GM12878 (cell line): ENCODE measurements at regions not wholly inside any gene's neighbourhood (a gene's known extent, or its start where the extent isn't known, plus 50 kb on each side); places are given as distances from the start of the nearest gene placed in this dataset.

Experiments used
- ATAC-seq: fragments of 200-7000 bp; cut with Tn5 transposase; 3 replicates; pipeline ENCODE4 v1.9.1; 2020; ENCODE audit warnings: mild to moderate bottlenecking, moderate library complexity
- BruUV-seq: library from RNA; stranded (reverse); fragments of 400-500 nt; replicated peaks from 2 replicates; lab custom pipeline; 2021; lab: Mats Ljungman, UMichigan
- CTCF ChIA-PET: fragments of 300-600 bp; sonication (Branson Sonifier 250); formaldehyde crosslinking; extraction: SDS; loops from one replicate; lab custom pipeline; 2021; ENCODE audit warnings: inconsistent platforms; lab: Yijun Ruan, JAX
- POLR2A ChIA-PET: fragments of 350-600 bp; formaldehyde crosslinking; extraction: SDS; loops from one replicate; lab custom pipeline; 2021; ENCODE audit warnings: inconsistent platforms; lab: Charles Lee
- RAD21 ChIA-PET: fragments of 300-600 bp; sonication (Branson Sonifier 250); formaldehyde crosslinking; loops from one replicate; lab custom pipeline; 2023; ENCODE audit warnings: antibody characterized with exemption; ENCODE audit not compliant: unreplicated experiment; lab: Charles Lee
- SMC1A ChIA-PET: fragments of 300-600 bp; sonication (Branson Sonifier 250); formaldehyde crosslinking; loops from one replicate; lab custom pipeline; 2023; ENCODE audit not compliant: unreplicated experiment, uncharacterized antibody; lab: Charles Lee
- DNase-seq: peaks from one replicate; pipeline ENCODE4 v3.0.0-alpha.2; 2011; ENCODE audit warnings: low read depth, low spot score
- FAIRE-seq: peaks from 3 replicates; lab custom pipeline; 2011; peaks lifted over from hg19 to GRCh38; lab: Jason Lieb, UNC
- H2AFZ ChIP-seq: 2 replicates; pipeline ENCODE4 v1.6.0; 2011; ENCODE audit warnings: low read depth, low read length, control low read depth; ENCODE audit not compliant: control insufficient read depth
- H3K27ac ChIP-seq: 2 replicates; pipeline ENCODE4 v1.5.1; 2011; ENCODE audit warnings: control low read depth; ENCODE audit not compliant: control insufficient read depth, insufficient read depth
- H3K27me3 ChIP-seq, 2 experiments: replicated peaks in 1 of 2; 2 replicates each; pipeline versions ENCODE4 v1.6.0 to v1.6.1; 2011; ENCODE audit warnings: low read length in 1 of 2; ENCODE audit not compliant: control insufficient read depth in 2 of 2, insufficient read depth in 2 of 2
- H3K36me3 ChIP-seq, 2 experiments: 2 replicates each; pipeline ENCODE4 v1.5.1; 2011; ENCODE audit warnings: low read length in 1 of 2; ENCODE audit not compliant: control insufficient read depth in 2 of 2, insufficient read depth in 2 of 2
- H3K4me1 ChIP-seq: 2 replicates; pipeline ENCODE4 v1.6.1; 2011; ENCODE audit warnings: mild to moderate bottlenecking, low read length, moderate library complexity, mixed read lengths; ENCODE audit not compliant: control insufficient read depth, insufficient read depth
- H3K4me2 ChIP-seq: 2 replicates; pipeline ENCODE4 v1.6.0; 2011; ENCODE audit warnings: control low read depth; ENCODE audit not compliant: control insufficient read depth, insufficient read depth
- H3K4me3 ChIP-seq: fragments of 200-600 bp; sonication (generic); 2 replicates; pipeline ENCODE4 v1.5.1; 2016
- H3K79me2 ChIP-seq: 2 replicates; pipeline ENCODE4 v1.6.0; 2011; ENCODE audit warnings: low read length; ENCODE audit not compliant: control insufficient read depth, insufficient read depth
- H3K9ac ChIP-seq: 2 replicates; pipeline ENCODE4 v1.8.0; 2011; ENCODE audit warnings: low read length, control low read depth, mixed read lengths; ENCODE audit not compliant: control insufficient read depth, insufficient read depth
- H3K9me3 ChIP-seq: replicated peaks from 3 replicates; pipeline ENCODE4 v1.5.1; 2011; ENCODE audit warnings: mild to moderate bottlenecking, low read length; ENCODE audit not compliant: control insufficient read depth, insufficient read depth
- H4K20me1 ChIP-seq: 2 replicates; pipeline ENCODE4 v1.6.0; 2011; ENCODE audit not compliant: control insufficient read depth, insufficient read depth
- ETV6 ChIP-seq, 2 experiments: fragments of 450-650 bp in 1 of 2; IDR thresholded peaks in 1 of 2; conservative IDR thresholded peaks in 1 of 2; 2 replicates each; pipeline ENCODE4 v1.6.1; 2014; ENCODE audit warnings: antibody characterized with exemption in 1 of 2, borderline replicate concordance in 1 of 2, low read depth in 1 of 2, mild to moderate bottlenecking in 1 of 2, moderate library complexity in 1 of 2
- GATAD2B ChIP-seq: fragments of 450-650 bp; conservative IDR thresholded peaks from 2 replicates; pipeline ENCODE4 v1.6.1; 2017; ENCODE audit warnings: low read depth, mild to moderate bottlenecking, moderate library complexity
- MEF2A ChIP-seq: IDR thresholded peaks from 2 replicates; pipeline ENCODE4 v1.6.1; 2011; ENCODE audit warnings: low read depth, mild to moderate bottlenecking, low read length, moderate library complexity; ENCODE audit not compliant: insufficient read depth
- NBN ChIP-seq: fragments of 450-650 bp; IDR thresholded peaks from 2 replicates; pipeline ENCODE4 v1.6.1; 2016
- NFIC ChIP-seq: IDR thresholded peaks from 2 replicates; pipeline ENCODE4 v1.6.1; 2012; ENCODE audit warnings: low read depth, mild to moderate bottlenecking, inconsistent platforms, low read length, moderate library complexity
- SREBF1 ChIP-seq: IDR thresholded peaks from 2 replicates; pipeline ENCODE4 v1.6.1; 2012; ENCODE audit warnings: mild to moderate bottlenecking, low read length
- SREBF2 ChIP-seq: IDR thresholded peaks from 2 replicates; pipeline ENCODE4 v1.6.1; 2012; ENCODE audit warnings: mild to moderate bottlenecking, low read length
- SUPT20H ChIP-seq: IDR thresholded peaks from 2 replicates; pipeline ENCODE4 v1.6.1; 2011; ENCODE audit warnings: low read depth, mild to moderate bottlenecking, low read length, moderate library complexity, borderline replicate concordance; ENCODE audit not compliant: control insufficient read depth
- TBL1XR1 ChIP-seq: IDR thresholded peaks from 2 replicates; pipeline ENCODE4 v1.6.1; 2012; ENCODE audit warnings: low read depth, low read length, improper control_type of control experiment
- ZZZ3 ChIP-seq: IDR thresholded peaks from 2 replicates; pipeline ENCODE4 v1.6.1; 2011; ENCODE audit warnings: low read depth; ENCODE audit not compliant: control insufficient read depth, insufficient read length
- WGBS: methylation state at CpG from one replicate; pipeline ENCODE4 v1.1.6; 2016; ENCODE audit warnings: low lambda C conversion rate; ENCODE audit not compliant: insufficient replicate concordance, insufficient coverage; ENCODE audit errors: missing lambda C conversion rate; 5-methylcytosine and 5-hydroxymethylcytosine counted together
- in situ Hi-C: fragments of 300-500 bp; cut with MboI; formaldehyde crosslinking; loops from 9 replicates; pipeline ENCODE4 v1.14.3; 2018; ENCODE audit warnings: mixed read lengths
- intact Hi-C: fragments of 100-400 bp; cut with micrococcal nuclease; formaldehyde crosslinking; loops from one replicate; pipeline ENCODE4 v1.14.2; 2022; ENCODE audit not compliant: unreplicated experiment
- TF ChIP-seq, protein P1 (sequence below): fragments of 450-650 bp; IDR thresholded peaks from 2 replicates; pipeline ENCODE4 v1.6.1; 2014; ENCODE audit warnings: mild to moderate bottlenecking
- TF ChIP-seq, protein P2 (sequence below): fragments of 150-350 bp; IDR thresholded peaks from 2 replicates; pipeline ENCODE4 v1.6.1; 2014; ENCODE audit warnings: mild to moderate bottlenecking, low read depth, low read length

DNA sequence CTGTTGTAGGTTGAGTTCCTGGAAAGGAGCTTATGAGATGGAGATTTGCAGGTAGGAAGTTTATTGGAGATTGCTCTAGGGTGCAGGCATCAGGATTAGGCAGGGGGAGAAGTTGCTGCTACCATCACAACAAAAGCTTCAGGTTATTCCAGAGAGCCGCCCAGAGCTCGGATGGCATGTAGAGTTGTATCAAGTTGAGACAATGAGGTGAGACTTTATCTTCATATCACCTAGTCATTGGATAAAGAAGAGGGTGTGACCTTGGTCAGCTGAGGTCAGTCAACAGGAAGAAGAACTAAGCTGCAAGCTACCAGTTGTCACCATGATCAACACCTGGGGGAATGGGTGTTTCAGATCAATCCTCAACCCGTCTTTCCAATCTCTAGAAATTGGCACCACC, 342.0 kb downstream of the RFC3 start:
- FAIRE-seq (no peak), ATAC-seq (no peak), DNase-seq (no peak)
- H3K36me3 ChIP-seq = no peaks in the 10 kb centered on the region
- H3K4me1 ChIP-seq = no peaks in the 10 kb centered on the region
- H4K20me1 ChIP-seq = no peaks in the 10 kb centered on the region
- no peaks in the 10 kb centered on the region for H3K79me2 ChIP-seq
- in situ Hi-C loops = no loop called here
- no peak overlapping the region for H2AFZ ChIP-seq
- no TSS peak for BruUV-seq
- no peak overlapping the region for H3K9ac ChIP-seq
- no peak overlapping the region for H3K4me2 ChIP-seq
- SMC1A ChIA-PET = no interaction called here
- TF ChIP-seq SUPT20H (no peak), NFIC (no peak), SREBF1 (no peak), NBN (no peak), ETV6 (conservative IDR thresholded peaks at IDR 0.05 in 1 of 2, IDR thresholded peaks at IDR 0.05 in 1 of 2; ENCODE audit: borderline replicate concordance in 1 of 2, low read depth in 1 of 2) (no peak), GATAD2B (no peak), TBL1XR1 (no peak), MEF2A (no peak), ZZZ3 (no peak), SREBF2 (no peak)
- TF ChIP-seq, protein P1, sequence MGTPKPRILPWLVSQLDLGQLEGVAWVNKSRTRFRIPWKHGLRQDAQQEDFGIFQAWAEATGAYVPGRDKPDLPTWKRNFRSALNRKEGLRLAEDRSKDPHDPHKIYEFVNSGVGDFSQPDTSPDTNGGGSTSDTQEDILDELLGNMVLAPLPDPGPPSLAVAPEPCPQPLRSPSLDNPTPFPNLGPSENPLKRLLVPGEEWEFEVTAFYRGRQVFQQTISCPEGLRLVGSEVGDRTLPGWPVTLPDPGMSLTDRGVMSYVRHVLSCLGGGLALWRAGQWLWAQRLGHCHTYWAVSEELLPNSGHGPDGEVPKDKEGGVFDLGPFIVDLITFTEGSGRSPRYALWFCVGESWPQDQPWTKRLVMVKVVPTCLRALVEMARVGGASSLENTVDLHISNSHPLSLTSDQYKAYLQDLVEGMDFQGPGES = no peak
- TF ChIP-seq, protein P2, sequence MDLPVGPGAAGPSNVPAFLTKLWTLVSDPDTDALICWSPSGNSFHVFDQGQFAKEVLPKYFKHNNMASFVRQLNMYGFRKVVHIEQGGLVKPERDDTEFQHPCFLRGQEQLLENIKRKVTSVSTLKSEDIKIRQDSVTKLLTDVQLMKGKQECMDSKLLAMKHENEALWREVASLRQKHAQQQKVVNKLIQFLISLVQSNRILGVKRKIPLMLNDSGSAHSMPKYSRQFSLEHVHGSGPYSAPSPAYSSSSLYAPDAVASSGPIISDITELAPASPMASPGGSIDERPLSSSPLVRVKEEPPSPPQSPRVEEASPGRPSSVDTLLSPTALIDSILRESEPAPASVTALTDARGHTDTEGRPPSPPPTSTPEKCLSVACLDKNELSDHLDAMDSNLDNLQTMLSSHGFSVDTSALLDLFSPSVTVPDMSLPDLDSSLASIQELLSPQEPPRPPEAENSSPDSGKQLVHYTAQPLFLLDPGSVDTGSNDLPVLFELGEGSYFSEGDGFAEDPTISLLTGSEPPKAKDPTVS = no peak
- no peak overlapping the region for H3K4me3 ChIP-seq
- 81% methylated on average over 3 of the region's 3 CpGs for WGBS
- CTCF ChIA-PET = no interaction called here
- RAD21 ChIA-PET = no interaction called here
- no peak overlapping the region for H3K27ac ChIP-seq
- POLR2A ChIA-PET = no interaction called here
- H3K9me3 ChIP-seq = no peaks in the 10 kb centered on the region
- intact Hi-C loops = no loop called here
- H3K27me3 ChIP-seq = no peaks in the 10 kb centered on the region
